GM12864 (cell line): ENCODE measurements at regions not wholly inside any gene's neighbourhood (a gene's known extent, or its start where the extent isn't known, plus 50 kb on each side); places are given as distances from the start of the nearest gene placed in this dataset.

Experiments used
- DNase-seq: peaks from one replicate; pipeline ENCODE4 v3.0.0-alpha.2; 2011; ENCODE audit warnings: low read depth
- H3K4me3 ChIP-seq: 2 replicates; pipeline ENCODE4 v1.5.1; 2011; ENCODE audit warnings: mild to moderate bottlenecking, low read depth, low read length, control low read depth
- TF ChIP-seq, protein P1 (sequence below): IDR thresholded peaks from 2 replicates; pipeline ENCODE4 v1.5.1; 2011; ENCODE audit warnings: low read depth, mild to moderate bottlenecking, moderate library complexity, low read length, control low read depth, inconsistent platforms; ENCODE audit errors: missing control alignments

DNA sequence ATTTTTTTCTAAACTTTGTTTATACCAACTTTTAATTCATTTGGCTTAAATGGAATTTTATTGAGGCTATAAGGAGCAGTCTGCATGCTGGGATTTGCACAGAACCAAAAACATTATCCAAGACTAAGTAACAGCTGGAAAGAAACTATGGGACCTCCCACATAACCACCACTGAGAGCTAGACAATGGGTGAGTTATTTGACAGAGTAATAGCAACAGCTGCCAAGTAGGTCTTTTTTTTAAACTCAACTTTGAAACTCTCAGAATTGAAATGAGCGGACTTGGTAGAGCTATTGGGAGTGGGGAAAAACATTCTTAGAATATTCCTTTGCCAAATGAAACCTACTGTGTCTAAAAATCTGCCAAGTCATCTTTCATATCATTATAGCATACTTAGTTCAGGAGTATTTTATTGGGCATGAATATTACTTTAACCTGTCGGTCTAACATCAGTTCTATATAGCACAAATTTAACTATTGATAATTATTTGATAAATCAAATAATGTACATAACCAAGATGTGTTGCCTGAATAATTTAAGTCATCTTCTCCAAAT, 1428.0 kb downstream of the PCDH7 start:
- no peak overlapping the region for H3K4me3 ChIP-seq
- TF ChIP-seq, protein P1, sequence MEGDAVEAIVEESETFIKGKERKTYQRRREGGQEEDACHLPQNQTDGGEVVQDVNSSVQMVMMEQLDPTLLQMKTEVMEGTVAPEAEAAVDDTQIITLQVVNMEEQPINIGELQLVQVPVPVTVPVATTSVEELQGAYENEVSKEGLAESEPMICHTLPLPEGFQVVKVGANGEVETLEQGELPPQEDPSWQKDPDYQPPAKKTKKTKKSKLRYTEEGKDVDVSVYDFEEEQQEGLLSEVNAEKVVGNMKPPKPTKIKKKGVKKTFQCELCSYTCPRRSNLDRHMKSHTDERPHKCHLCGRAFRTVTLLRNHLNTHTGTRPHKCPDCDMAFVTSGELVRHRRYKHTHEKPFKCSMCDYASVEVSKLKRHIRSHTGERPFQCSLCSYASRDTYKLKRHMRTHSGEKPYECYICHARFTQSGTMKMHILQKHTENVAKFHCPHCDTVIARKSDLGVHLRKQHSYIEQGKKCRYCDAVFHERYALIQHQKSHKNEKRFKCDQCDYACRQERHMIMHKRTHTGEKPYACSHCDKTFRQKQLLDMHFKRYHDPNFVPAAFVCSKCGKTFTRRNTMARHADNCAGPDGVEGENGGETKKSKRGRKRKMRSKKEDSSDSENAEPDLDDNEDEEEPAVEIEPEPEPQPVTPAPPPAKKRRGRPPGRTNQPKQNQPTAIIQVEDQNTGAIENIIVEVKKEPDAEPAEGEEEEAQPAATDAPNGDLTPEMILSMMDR: no peak
- DNase-seq: no peak

DNA sequence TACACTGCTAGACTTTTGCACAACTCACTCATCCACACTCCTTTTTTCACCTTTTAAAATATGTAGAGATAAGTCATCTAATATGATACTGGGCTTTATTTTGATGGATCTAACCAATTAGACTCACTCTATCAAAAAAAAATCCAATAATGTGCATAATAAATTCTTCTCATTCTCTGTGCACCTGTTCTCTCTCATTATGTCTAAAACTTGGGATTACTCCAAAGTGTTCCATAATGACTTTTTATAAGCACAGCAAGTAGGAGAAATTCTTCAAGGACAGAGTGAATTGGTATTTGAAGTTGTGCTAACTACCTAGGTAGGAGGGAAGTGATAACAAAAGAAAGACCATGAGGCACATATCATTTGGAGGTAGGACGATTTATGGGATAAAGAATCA, 1438.8 kb downstream of the PCDH7 start:
- TF ChIP-seq, protein P1: no peak
- DNase-seq: no peak

DNA sequence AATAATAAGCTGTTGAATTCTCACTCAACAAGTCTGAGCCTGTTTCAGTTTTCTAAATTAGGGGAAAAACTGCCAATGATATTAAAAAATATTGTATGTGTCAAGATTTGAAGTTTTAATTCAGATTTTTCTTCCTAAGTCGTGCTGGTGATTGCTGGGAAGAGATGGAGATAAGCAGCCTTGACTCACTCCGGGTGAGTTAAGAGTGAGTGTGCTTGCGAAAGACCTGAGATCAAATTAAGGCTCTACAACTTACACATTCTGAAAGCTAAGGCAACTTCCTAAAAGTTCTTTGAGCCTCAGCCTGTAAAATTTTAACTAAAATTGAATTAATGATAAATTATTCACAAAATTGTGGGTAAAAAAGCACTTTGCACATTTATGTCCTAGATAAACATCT, 1441.2 kb downstream of the PCDH7 start:
- DNase-seq: no peak
- TF ChIP-seq, protein P1: no peak
- H3K4me3 ChIP-seq: no peak overlapping the region

More for the DNA sequence above, 1438.8 kb downstream of the PCDH7 start:
- H3K4me3 ChIP-seq: no peak overlapping the region

DNA sequence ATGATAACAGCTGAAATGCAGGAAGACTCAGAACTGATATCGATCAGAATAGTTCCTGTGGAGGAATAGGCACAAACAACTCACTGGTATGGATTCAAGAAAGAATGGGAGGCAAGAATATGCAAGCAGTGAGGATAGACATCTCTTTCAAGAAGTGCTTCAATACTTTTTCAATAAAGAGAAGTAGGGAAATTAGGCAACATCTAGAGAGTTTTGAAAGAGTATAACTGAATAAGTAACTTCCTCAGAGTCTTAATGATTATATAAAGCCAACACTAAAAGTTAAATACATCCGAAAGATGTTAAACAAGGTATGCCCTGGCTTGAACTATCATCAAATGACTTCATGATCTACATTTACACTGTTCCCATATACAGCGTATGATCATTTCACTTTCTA, 1443.0 kb downstream of the PCDH7 start:
- no peak for DNase-seq
- TF ChIP-seq, protein P1: no peak
- no peak overlapping the region for H3K4me3 ChIP-seq

DNA sequence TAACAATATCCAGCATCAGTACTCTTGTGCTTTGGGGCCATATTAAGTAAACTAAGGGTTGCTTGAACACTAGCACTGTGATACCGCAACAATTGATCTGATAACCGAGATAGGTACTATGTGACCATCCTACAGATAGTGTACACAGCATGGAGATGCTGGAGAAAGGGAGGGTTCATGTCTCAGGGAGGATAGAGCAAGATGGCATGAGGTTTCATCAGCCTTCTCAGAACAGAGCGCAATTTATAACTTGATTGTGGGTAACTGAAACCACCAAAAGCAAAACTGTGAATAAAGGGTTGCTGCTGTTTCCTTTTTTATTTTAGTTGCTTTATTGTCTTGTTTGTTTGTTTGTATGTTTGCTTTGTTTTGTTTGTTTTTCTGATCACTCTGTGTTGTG, 1449.7 kb downstream of the PCDH7 start:
- no peak overlapping the region for H3K4me3 ChIP-seq
- TF ChIP-seq, protein P1: no peak
- DNase-seq: no peak

DNA sequence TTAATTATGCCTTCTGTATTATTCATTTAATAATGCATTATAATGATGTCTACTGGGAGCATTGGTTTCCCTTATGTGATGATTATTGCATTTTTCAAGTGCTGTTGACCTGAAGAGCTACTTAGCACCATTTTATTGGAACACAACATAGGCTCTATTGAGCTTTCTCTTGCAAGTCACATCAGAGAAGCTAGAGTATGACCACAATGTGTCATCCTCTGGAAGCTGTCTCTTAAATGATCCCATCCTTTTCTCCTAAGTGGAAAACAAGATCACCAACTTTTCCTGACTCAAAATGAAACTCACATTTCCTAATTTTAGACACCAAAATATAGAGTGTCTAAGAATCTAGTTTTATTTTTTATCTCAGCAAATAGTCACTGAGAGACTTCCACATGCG, 1451.9 kb downstream of the PCDH7 start:
- no peak overlapping the region for H3K4me3 ChIP-seq
- TF ChIP-seq, protein P1: no peak
- no peak for DNase-seq

DNA sequence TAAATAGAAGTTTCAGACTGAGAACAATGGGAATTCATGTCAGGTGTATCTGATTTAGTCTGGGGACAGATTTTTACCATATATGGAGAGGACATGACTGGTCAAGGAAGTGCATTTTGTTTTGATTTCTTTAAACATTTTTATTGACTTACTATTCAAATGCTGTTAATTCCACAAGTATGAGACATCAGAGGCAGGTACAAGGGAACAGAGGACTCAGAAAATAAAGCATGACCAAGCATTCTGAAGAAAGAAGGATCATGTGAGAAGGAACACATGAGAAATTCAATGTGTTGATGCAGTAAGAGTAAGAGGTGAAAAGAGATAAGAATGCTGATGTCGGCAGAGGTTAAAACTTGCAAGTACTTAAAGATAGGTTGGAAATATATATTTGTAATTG, 1452.6 kb downstream of the PCDH7 start:
- no peak overlapping the region for H3K4me3 ChIP-seq
- TF ChIP-seq, protein P1: no peak
- DNase-seq: no peak
